GM19351 (cell line): ENCODE measurements at regions not wholly inside any gene's neighbourhood (a gene's known extent, or its start where the extent isn't known, plus 50 kb on each side); places are given as distances from the start of the nearest gene placed in this dataset.

Experiments
- ATAC-seq: cut with Tn5 transposase; IDR thresholded peaks from one replicate; pipeline ENCODE4 v1.9.1; 2021; ENCODE audit warnings: mild to moderate bottlenecking, moderate library complexity; ENCODE audit not compliant: unreplicated experiment

- no peak for ATAC-seq
Observed at GRCh38 chr4:181438641-181439040, 804.6 kb upstream of the TENM3 start.

GRCh38 chr4:181443021-181443420, 800.2 kb upstream of the TENM3 start:
- no peak for ATAC-seq

- ATAC-seq: no peak
Observed at GRCh38 chr4:181465826-181466225, 777.4 kb upstream of the TENM3 start.

GRCh38 chr4:181468451-181468850, 774.8 kb upstream of the TENM3 start:
- ATAC-seq: no peak

GRCh38 chr4:181470306-181470705, 772.9 kb upstream of the TENM3 start:
- ATAC-seq: no peak

GRCh38 chr4:181475359-181475758, 767.8 kb upstream of the TENM3 start:
- ATAC-seq: no peak

GRCh38 chr4:181475781-181476507, 767.3 kb upstream of the TENM3 start:
- no peak for ATAC-seq

GRCh38 chr4:181476508-181476890, 766.7 kb upstream of the TENM3 start:
- ATAC-seq: no peak

- no peak for ATAC-seq
Observed at GRCh38 chr4:181477591-181477990, 765.6 kb upstream of the TENM3 start.

- no peak for ATAC-seq
Observed at GRCh38 chr4:181478656-181479055, 764.5 kb upstream of the TENM3 start.

GRCh38 chr4:181479141-181479540, 764.1 kb upstream of the TENM3 start:
- no peak for ATAC-seq

- no peak for ATAC-seq
Observed at GRCh38 chr4:181484396-181484795, 758.8 kb upstream of the TENM3 start.

GRCh38 chr4:181488926-181489325, 754.3 kb upstream of the TENM3 start:
- ATAC-seq: no peak

GRCh38 chr4:181498148-181498547, 745.1 kb upstream of the TENM3 start:
- no peak for ATAC-seq

GRCh38 chr4:181502611-181503010, 740.6 kb upstream of the TENM3 start:
- no peak for ATAC-seq

GRCh38 chr4:181503687-181504390, 739.4 kb upstream of the TENM3 start:
- ATAC-seq: no peak

- ATAC-seq: no peak
Observed at GRCh38 chr4:181504924-181505323, 738.3 kb upstream of the TENM3 start.

- no peak for ATAC-seq
Observed at GRCh38 chr4:181507180-181507835, 735.9 kb upstream of the TENM3 start.

GRCh38 chr4:181507938-181508337, 735.3 kb upstream of the TENM3 start:
- no peak for ATAC-seq

GRCh38 chr4:181508601-181509000, 734.6 kb upstream of the TENM3 start:
- ATAC-seq: no peak

- ATAC-seq: no peak
Observed at GRCh38 chr4:181509073-181509472, 734.1 kb upstream of the TENM3 start.

- ATAC-seq: no peak
Observed at GRCh38 chr4:181517491-181517890, 725.7 kb upstream of the TENM3 start.
